NCI-H2107 treated with DMSO at 0.1 percent for 48 hours (cell line): ENCODE measurements at regions not wholly inside any gene's neighbourhood (a gene's known extent, or its start where the extent isn't known, plus 50 kb on each side); places are given as distances from the start of the nearest gene placed in this dataset.

Experiments
- DNase-seq: peaks from one replicate; lab custom pipeline; 2025; ENCODE audit not compliant: unreplicated experiment; lab: John Stamatoyannopoulos, UW

DNA sequence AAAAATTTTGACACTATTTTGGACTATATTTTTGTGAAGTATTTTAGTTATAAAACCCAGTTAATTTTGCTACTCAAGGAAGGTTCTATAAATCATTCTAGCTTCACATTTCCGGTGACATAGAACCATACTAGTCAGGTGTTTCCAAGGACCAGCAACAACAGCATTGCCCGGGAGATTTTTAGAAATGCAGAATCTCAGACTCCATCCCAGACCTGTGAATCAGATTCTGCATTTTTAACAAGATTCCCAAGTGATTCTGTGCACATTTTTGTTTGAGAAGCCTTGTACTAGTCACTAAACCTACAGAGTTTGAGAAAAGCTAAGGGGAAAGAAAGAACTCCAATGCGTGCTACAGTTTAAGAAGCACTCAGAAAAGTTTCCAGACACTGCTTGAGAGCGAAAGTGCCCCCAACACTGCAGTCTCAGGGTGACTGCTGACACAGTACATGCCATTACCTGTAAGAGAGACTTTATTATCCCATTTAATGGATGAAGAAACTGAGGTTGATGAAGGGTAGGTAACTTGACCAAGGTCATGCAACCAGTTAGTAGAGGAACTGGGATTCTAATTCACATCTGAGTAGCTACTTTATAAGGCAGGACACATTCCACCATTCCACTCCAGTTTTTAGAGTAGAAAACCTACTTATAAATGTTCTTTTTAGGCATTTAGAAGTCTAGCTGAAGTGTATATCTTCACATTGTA lies 49.7 kb upstream of the USP3 start:
- no peak for DNase-seq
